SK-N-SH (cell line): ENCODE measurements at regions not wholly inside any gene's neighbourhood (a gene's known extent, or its start where the extent isn't known, plus 50 kb on each side); places are given as distances from the start of the nearest gene placed in this dataset.
"Not testable (repeated sequence)": the region's sequence is repeated elsewhere in the genome, so short reads cannot be mapped to it uniquely, and the experiment has no call there.

Experiments
- CTCF ChIA-PET: fragments of 300-600, 350-600 bp; formaldehyde crosslinking; extraction: SDS; loops from one replicate; lab custom pipeline; 2021; lab: Yijun Ruan, JAX
- POLR2A ChIA-PET: fragments of 350-600 bp; sonication (Branson Sonifier 250); formaldehyde crosslinking; extraction: SDS; loops from one replicate; lab custom pipeline; 2020; ENCODE audit warnings: antibody characterized with exemption, inconsistent platforms; lab: Yijun Ruan, JAX
- DNase-seq: peaks from one replicate; pipeline ENCODE4 v3.0.0; 2012
- H2AFZ ChIP-seq: fragments of 200-600 bp; sonication (generic); 2 replicates; pipeline ENCODE4 v1.8.1; 2016; ENCODE audit warnings: antibody characterized with exemption, mild to moderate bottlenecking, low read depth
- H3F3A ChIP-seq: fragments of 200-600 bp; sonication (generic); replicated peaks from 2 replicates; pipeline ENCODE3; 2016; ENCODE audit warnings: antibody characterized with exemption, mild to moderate bottlenecking; ENCODE audit not compliant: insufficient read depth
- H3K27ac ChIP-seq, 2 experiments: fragments of 200-500 bp in 1 of 2; fragments of 200-600 bp in 1 of 2; sonication (Bioruptor generic) in 1 of 2; sonication (generic), shearing (Covaris generic) in 1 of 2; 2 replicates each; pipeline versions ENCODE4 v1.5.1 to v1.6.1; 2014 to 2016; ENCODE audit warnings: low read depth in 2 of 2, inconsistent platforms in 1 of 2, low read length in 1 of 2, mild to moderate bottlenecking in 1 of 2, mixed read lengths in 1 of 2
- H3K27me3 ChIP-seq: fragments of 200-600 bp; sonication (generic), shearing (Covaris generic); 2 replicates; pipeline ENCODE4 v1.6.1; 2016; ENCODE audit warnings: mixed run types; ENCODE audit not compliant: insufficient read depth
- H3K36me3 ChIP-seq, 2 experiments: fragments of 200-500 bp in 1 of 2; fragments of 200-600 bp in 1 of 2; sonication (Bioruptor generic) in 1 of 2; sonication (generic) in 1 of 2; replicated peaks in 1 of 2; 2 replicates each; pipeline versions ENCODE3 to v1.5.1; 2014 to 2016; ENCODE audit warnings: low read length in 1 of 2, mild to moderate bottlenecking in 1 of 2; ENCODE audit not compliant: insufficient read depth in 2 of 2, control insufficient read depth in 1 of 2
- H3K4me1 ChIP-seq, 2 experiments: fragments of 200-500 bp in 1 of 2; fragments of 200-600 bp in 1 of 2; sonication (Bioruptor generic) in 1 of 2; sonication (generic), shearing (Covaris generic) in 1 of 2; 2 replicates each; pipeline versions ENCODE4 v1.5.1 to v1.6.1; 2014 to 2016; ENCODE audit warnings: low read depth in 1 of 2, low read length in 1 of 2, mixed run types in 1 of 2; ENCODE audit not compliant: insufficient read depth in 2 of 2, control insufficient read depth in 1 of 2
- H3K4me2 ChIP-seq: fragments of 200-600 bp; sonication (generic), shearing (Covaris generic); 2 replicates; pipeline ENCODE4 v1.6.1; 2017; ENCODE audit warnings: mixed run types
- H3K4me3 ChIP-seq, 2 experiments: fragments of 200-500 bp in 1 of 2; fragments of 200-600 bp in 1 of 2; sonication (Bioruptor generic) in 1 of 2; sonication (generic), shearing (Covaris generic) in 1 of 2; 2 replicates each; pipeline versions ENCODE4 v1.5.1 to v1.8.1; 2014 to 2016; ENCODE audit warnings: low read depth in 2 of 2, inconsistent platforms in 1 of 2, low read length in 1 of 2, mild to moderate bottlenecking in 1 of 2, mixed read lengths in 1 of 2, moderate library complexity in 1 of 2
- H3K79me2 ChIP-seq: fragments of 200-600 bp; sonication (generic); 2 replicates; pipeline ENCODE4 v1.8.1; 2017; ENCODE audit warnings: mild to moderate bottlenecking; ENCODE audit not compliant: insufficient read depth
- H3K9ac ChIP-seq: fragments of 200-600 bp; sonication (generic); 2 replicates; pipeline ENCODE4 v1.6.1; 2017; ENCODE audit warnings: mixed run types
- H3K9me2 ChIP-seq: fragments of 200-600 bp; sonication (generic); 2 replicates; pipeline ENCODE4 v1.6.1; 2017; ENCODE audit warnings: mixed run types
- H3K9me3 ChIP-seq: fragments of 200-600 bp; sonication (generic); 2 replicates; pipeline ENCODE4 v1.6.1; 2017; ENCODE audit warnings: mixed run types, mild to moderate bottlenecking, moderate library complexity
- H4K20me1 ChIP-seq: fragments of 200-600 bp; sonication (generic); 2 replicates; pipeline ENCODE4 v1.6.1; 2017; ENCODE audit warnings: mild to moderate bottlenecking, mixed run types; ENCODE audit not compliant: insufficient read depth
- EZH2phosphoT487 ChIP-seq: fragments of 200-600 bp; sonication (generic); IDR thresholded peaks from 2 replicates; pipeline ENCODE4 v1.6.1; 2017; ENCODE audit warnings: low read depth, mixed run types, mild to moderate bottlenecking, antibody characterized with exemption, moderate library complexity, borderline replicate concordance
- FOSL2 ChIP-seq: IDR thresholded peaks from 2 replicates; pipeline ENCODE4 v1.4.0; 2012; ENCODE audit warnings: low read depth, mild to moderate bottlenecking, moderate library complexity, borderline replicate concordance
- FOXM1 ChIP-seq: IDR thresholded peaks from 2 replicates; pipeline ENCODE4 v1.4.0; 2012; ENCODE audit warnings: low read depth, mild to moderate bottlenecking
- GATA2 ChIP-seq: sonication (generic); formaldehyde crosslinking; IDR thresholded peaks from 2 replicates; pipeline ENCODE4 v1.5.0; 2020; ENCODE audit warnings: mild to moderate bottlenecking, missing genetic modification reagents
- MAX ChIP-seq: IDR thresholded peaks from 2 replicates; pipeline ENCODE4 v1.4.0; 2012; ENCODE audit warnings: low read depth
- RAD21 ChIP-seq: IDR thresholded peaks from 2 replicates; pipeline ENCODE4 v1.6.1; 2012; ENCODE audit warnings: mild to moderate bottlenecking, low read length
- RCOR1 ChIP-seq: fragments of 150-350 bp; IDR thresholded peaks from 2 replicates; pipeline ENCODE4 v1.6.1; 2017; ENCODE audit warnings: antibody characterized with exemption, low read length
- REST ChIP-seq: IDR thresholded peaks from 2 replicates; pipeline ENCODE4 v1.6.1; 2012; ENCODE audit warnings: mild to moderate bottlenecking, low read depth, low read length, moderate library complexity
- TAF1 ChIP-seq: IDR thresholded peaks from 2 replicates; pipeline ENCODE4 v1.6.1; 2012; ENCODE audit warnings: low read depth, mild to moderate bottlenecking, low read length, moderate library complexity, borderline replicate concordance
- YY1 ChIP-seq: IDR thresholded peaks from 2 replicates; pipeline ENCODE4 v1.4.0; 2012; ENCODE audit warnings: low read depth, mild to moderate bottlenecking
- WGBS: methylation state at CpG from one replicate; pipeline ENCODE4 v1.1.6; 2017; ENCODE audit warnings: low lambda C conversion rate; 5-methylcytosine and 5-hydroxymethylcytosine counted together
- TF ChIP-seq, protein P1 (sequence below): IDR thresholded peaks from 2 replicates; pipeline ENCODE4 v1.4.0; 2012; ENCODE audit warnings: low read depth, borderline replicate concordance

DNA sequence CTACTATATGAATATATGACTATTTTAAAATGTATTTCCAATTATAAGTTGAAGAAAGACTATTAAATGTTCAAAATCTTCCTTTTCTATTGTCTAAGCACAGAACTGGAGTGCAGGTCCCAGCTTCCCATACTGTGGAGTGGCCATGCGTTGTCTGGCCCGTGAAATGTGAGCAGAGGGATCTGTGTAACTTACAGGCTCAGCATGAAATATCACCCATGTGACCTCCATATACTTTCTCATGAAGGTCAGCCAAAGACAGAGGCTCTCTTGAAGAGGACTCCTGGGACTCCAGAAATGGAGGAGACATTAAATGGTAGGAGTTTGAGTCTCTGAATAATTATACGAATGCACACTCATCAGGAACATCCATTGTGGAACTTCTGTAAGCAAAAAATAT is 92.4 kb upstream of the CAV2 start:
- no peaks in the 10 kb centered on the region for H3K79me2 ChIP-seq
- H3K4me3 ChIP-seq, result no peak overlapping the region
- no peak overlapping the region for H3K9ac ChIP-seq
- POLR2A ChIA-PET, result no interaction called here
- H4K20me1 ChIP-seq, result no peaks in the 10 kb centered on the region
- CTCF ChIA-PET, result no interaction called here
- no peak for DNase-seq
- 56% methylated on average over 3 of the region's 3 CpGs for WGBS
- no peaks in the 10 kb centered on the region for H3K9me3 ChIP-seq
- no peak overlapping the region for H3K4me2 ChIP-seq
- H3K9me2 ChIP-seq, result no peaks in the 10 kb centered on the region
- TF ChIP-seq MAX, result no peak
- no peak for TF ChIP-seq FOXM1
- TF ChIP-seq, protein P1, sequence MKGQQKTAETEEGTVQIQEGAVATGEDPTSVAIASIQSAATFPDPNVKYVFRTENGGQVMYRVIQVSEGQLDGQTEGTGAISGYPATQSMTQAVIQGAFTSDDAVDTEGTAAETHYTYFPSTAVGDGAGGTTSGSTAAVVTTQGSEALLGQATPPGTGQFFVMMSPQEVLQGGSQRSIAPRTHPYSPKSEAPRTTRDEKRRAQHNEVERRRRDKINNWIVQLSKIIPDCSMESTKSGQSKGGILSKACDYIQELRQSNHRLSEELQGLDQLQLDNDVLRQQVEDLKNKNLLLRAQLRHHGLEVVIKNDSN, result no peak
- TF ChIP-seq REST, result no peak
- no peak for TF ChIP-seq TAF1
- 0 out of 2 replicates have a peak, but pooled peaks have one; percentile 5 for TF ChIP-seq YY1
- peaks cover 4% of the 10 kb centered on the region for H3F3A ChIP-seq
- H3K27ac ChIP-seq, result peak overlapping the region in 1 of 2 experiments; percentile 7; a peak in 2 of 4 replicates
- no peaks in the 10 kb centered on the region for H3K27me3 ChIP-seq
- no peaks in the 10 kb centered on the region for H3K36me3 ChIP-seq
- peaks cover 0 to 31% of the 10 kb centered on the region in 2 experiments; a peak in 2 of 4 replicates for H3K4me1 ChIP-seq
- H2AFZ ChIP-seq, result peak overlapping the region; percentile 76

- WGBS, result 57% methylated on average over 2 of the region's 2 CpGs
- Histone ChIP-seq H3K4me1 (peaks cover 0 to 23% of the 10 kb centered on the region in 2 experiments; a peak in 2 of 4 replicates), H3K4me3 (no peak overlapping the region), H3K79me2 (no peaks in the 10 kb centered on the region), H3K9me2 (no peaks in the 10 kb centered on the region), H4K20me1 (no peaks in the 10 kb centered on the region), H3F3A (peaks cover 1% of the 10 kb centered on the region), H3K36me3 (no peaks in the 10 kb centered on the region), H2AFZ (no peak overlapping the region), H3K9me3 (no peaks in the 10 kb centered on the region), H3K9ac (no peak overlapping the region), H3K27ac (no peak overlapping the region), H3K4me2 (no peak overlapping the region), H3K27me3 (no peaks in the 10 kb centered on the region)
- POLR2A ChIA-PET, result no interaction called here
- TF ChIP-seq EZH2phosphoT487 (no peak), RCOR1 (no peak), REST (no peak), GATA2 (CRISPR knock-in tag) (no peak), FOSL2 (no peak), RAD21 (no peak)
- TF ChIP-seq, protein P1, result no peak
- CTCF ChIA-PET, result interaction anchor here (1.1 kb wide), 1 partner anchor 246 kb away, joined by 3 read pairs; no protein-coding TSS in a partner anchor
- DNase-seq, result no peak
Observed at GRCh38 chr7:116408166-116408565, 91.4 kb upstream of the CAV2 start.

DNA sequence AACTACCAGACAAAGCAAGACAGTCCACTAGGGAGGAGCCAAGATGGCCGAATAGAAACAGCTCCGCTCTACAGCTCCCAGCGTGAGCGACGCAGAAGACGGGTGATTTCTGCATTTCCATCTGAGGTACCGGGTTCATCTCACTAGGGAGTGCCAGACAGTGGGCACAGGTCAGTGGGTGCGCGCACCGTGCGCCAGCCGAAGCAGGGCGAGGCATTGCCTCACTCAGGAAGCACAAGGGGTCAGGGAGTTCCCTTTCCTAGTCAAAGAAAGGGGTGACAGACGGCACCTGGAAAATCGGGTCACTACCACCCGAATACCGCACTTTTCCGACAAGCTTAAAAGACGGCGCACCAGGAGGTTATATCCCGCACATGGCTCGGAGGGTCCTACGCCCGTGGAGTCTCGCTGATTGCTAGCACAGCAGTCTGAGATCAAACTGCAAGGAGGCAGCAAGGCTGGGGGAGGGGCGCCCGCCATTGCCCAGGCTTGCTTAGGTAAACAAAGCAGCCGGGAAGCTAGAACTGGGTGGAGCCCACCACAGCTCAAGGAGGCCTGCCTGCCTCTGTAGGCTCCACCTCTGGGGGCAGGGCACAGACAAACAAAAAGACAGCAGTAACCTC is 90.6 kb upstream of the CAV2 start:
- H3K9me3 ChIP-seq, H3K36me3 ChIP-seq, H3K27me3 ChIP-seq, POLR2A ChIA-PET, H3K4me2 ChIP-seq, H3K9ac ChIP-seq, H3K9me2 ChIP-seq, H3F3A ChIP-seq, H3K4me3 ChIP-seq, H3K27ac ChIP-seq, H3K79me2 ChIP-seq, H4K20me1 ChIP-seq, H2AFZ ChIP-seq, DNase-seq: not testable (repeated sequence)
- CTCF ChIA-PET, result interaction anchor here (1.1 kb wide), 1 partner anchor 245 kb away, joined by 3 read pairs; no protein-coding TSS in a partner anchor
- WGBS, result 67% methylated on average over 28 of the region's 28 CpGs
- H3K4me1 ChIP-seq, result peaks cover 0 to 15% of the 10 kb centered on the region in 2 experiments; a peak in 1 of 4 replicates
